Heart left ventricle (tissue), 13 donors: ENCODE measurements at regions not wholly inside any gene's neighbourhood (a gene's known extent, or its start where the extent isn't known, plus 50 kb on each side); places are given as distances from the start of the nearest gene placed in this dataset.

Experiments
- POLR2A ChIP-seq, 2 donors: fragments of 450-650 bp; IDR thresholded peaks; one replicate each; pipeline ENCODE4 v1.6.1; 2017; ENCODE audit warnings: antibody characterized with exemption in 2 of 2, mild to moderate bottlenecking in 2 of 2, moderate library complexity in 2 of 2
- TF ChIP-seq, protein P1 (sequence below), 12 donors: fragments of 200-600 bp; sonication (generic) in 4 of 12; IDR thresholded peaks; one replicate each; pipeline versions ENCODE4 v1.5.0 to v1.8.0; 2018 to 2022; ENCODE audit warnings: antibody characterized with exemption in 12 of 12, mild to moderate bottlenecking in 5 of 12
- donor health status: ischemic (EF 13 %, LVEDD 7.1; RV severe dilation, severe dysfunction).
- donor health status: DM: no; HTN: yes; CAD: no.
- donor health status: DM: no; HTN: no; CAD: no.
- donor health status: ischemic (EF 25% LVEDD 6.9; RV normal size, moderate dysfunction).
- donor health status: ischemic (EF 25% LVEDD 5.7; RV mildly dilated, moderate dysfunction).
- donor health status: ischemic (EF 35%, LVEDD 5.7; RV mildly dilated, moderate dysfunction).
- donor health status: nonischemic (EF 11% LVEDD 7.7; RV severe dilation, severe dysfunction).
- donor health status: DM: yes; HTN: yes; CAD: no.
- donor health status: PGD.
- donor health status: ischemic (EF 29% LVEDD 5.4; RV normal size, mild dysfunction).
- donor health status: nonischemic (EF 23%, LVEDD 6.1; RV moderate dilation, normal function).

DNA sequence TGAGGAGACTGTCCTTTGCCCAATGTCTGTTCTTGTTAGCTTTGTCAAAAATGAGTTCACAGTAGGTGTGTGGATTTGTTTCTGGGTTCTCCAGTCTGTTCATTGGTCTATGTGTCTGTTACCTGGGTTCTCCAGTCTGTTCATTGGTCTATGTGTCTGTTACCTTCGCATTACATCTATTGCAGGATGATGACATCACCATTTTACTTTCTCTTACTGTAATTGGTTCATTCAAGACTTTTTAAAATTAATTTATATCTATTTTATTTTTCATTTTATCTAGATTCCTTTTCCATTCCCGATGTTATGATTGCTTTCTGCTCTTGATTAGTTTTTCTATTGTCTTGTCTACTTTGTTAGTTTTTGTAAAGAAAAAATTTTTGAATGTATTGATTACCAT is 615.5 kb downstream of the SOX5 start:
- TF ChIP-seq, protein P1, sequence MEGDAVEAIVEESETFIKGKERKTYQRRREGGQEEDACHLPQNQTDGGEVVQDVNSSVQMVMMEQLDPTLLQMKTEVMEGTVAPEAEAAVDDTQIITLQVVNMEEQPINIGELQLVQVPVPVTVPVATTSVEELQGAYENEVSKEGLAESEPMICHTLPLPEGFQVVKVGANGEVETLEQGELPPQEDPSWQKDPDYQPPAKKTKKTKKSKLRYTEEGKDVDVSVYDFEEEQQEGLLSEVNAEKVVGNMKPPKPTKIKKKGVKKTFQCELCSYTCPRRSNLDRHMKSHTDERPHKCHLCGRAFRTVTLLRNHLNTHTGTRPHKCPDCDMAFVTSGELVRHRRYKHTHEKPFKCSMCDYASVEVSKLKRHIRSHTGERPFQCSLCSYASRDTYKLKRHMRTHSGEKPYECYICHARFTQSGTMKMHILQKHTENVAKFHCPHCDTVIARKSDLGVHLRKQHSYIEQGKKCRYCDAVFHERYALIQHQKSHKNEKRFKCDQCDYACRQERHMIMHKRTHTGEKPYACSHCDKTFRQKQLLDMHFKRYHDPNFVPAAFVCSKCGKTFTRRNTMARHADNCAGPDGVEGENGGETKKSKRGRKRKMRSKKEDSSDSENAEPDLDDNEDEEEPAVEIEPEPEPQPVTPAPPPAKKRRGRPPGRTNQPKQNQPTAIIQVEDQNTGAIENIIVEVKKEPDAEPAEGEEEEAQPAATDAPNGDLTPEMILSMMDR (IDR thresholded peaks at IDR 0.05) = no peak
- TF ChIP-seq POLR2A (IDR thresholded peaks at IDR 0.05) = no peak
